ENCODE measurements at regions not wholly inside any gene's neighbourhood (a gene's known extent, or its start where the extent isn't known, plus 50 kb on each side); places are given as distances from the start of the nearest gene placed in this dataset.

DNA sequence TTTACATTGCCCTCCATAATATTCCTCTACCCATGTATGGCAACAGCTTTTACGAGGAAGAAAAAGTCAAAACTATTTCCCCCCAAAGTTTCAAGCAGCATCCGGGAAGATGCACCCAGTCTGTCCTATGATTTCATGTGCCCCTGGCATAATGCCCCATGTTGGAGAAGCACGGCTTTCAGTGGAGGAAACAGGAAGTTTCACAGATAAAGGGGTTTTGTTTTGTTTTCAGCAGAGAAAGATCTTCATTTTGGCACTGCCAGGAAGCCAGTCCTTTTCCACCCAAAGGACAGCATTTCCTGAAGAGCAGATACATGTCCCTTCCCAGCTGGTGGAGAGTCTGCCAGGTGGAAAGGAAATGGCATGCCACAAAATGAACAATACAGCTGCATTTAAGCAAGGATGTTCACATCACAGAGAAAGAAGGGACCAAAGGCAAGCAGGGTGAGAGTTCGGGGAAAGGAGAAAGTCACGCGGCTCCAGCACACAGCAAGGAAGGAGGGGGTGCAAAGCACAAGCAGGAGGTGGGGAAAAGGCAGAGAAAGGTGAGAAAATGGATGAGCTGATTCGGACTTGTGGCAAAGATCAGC is 95.3 kb upstream of the HIVEP3 start:
- DNase-seq (ENCODE audit: low read depth), result peak; percentile 35
- TF ChIP-seq, protein P1, sequence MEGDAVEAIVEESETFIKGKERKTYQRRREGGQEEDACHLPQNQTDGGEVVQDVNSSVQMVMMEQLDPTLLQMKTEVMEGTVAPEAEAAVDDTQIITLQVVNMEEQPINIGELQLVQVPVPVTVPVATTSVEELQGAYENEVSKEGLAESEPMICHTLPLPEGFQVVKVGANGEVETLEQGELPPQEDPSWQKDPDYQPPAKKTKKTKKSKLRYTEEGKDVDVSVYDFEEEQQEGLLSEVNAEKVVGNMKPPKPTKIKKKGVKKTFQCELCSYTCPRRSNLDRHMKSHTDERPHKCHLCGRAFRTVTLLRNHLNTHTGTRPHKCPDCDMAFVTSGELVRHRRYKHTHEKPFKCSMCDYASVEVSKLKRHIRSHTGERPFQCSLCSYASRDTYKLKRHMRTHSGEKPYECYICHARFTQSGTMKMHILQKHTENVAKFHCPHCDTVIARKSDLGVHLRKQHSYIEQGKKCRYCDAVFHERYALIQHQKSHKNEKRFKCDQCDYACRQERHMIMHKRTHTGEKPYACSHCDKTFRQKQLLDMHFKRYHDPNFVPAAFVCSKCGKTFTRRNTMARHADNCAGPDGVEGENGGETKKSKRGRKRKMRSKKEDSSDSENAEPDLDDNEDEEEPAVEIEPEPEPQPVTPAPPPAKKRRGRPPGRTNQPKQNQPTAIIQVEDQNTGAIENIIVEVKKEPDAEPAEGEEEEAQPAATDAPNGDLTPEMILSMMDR (conservative IDR thresholded peaks at IDR 0.05; ENCODE audit: low read depth, low read length), result no peak
- no peak overlapping the region for H3K4me3 ChIP-seq (ENCODE audit: low read depth, low read length)

DNA sequence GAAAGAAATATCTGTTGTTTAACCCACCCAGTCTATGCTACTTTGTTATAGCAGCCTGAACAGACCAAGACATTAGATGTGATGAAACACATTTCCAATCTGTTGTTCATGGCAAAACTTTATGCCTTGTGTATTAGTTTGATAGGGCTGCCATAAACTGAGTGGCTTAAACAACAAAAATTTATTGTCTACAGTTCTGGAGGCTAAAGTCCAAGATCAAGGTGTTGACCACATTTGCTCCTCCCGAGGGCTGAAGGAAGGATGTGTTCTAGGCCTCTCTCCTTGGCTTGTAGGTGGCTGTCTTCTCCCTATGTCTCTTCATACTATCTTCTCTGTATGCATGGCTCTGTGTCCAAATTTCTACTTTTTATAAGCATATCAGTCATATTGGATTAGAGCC is 94.1 kb upstream of the HIVEP3 start:
- TF ChIP-seq, protein P1 (conservative IDR thresholded peaks at IDR 0.05; ENCODE audit: low read depth, low read length), result no peak
- no peak for DNase-seq (ENCODE audit: low read depth)

DNA sequence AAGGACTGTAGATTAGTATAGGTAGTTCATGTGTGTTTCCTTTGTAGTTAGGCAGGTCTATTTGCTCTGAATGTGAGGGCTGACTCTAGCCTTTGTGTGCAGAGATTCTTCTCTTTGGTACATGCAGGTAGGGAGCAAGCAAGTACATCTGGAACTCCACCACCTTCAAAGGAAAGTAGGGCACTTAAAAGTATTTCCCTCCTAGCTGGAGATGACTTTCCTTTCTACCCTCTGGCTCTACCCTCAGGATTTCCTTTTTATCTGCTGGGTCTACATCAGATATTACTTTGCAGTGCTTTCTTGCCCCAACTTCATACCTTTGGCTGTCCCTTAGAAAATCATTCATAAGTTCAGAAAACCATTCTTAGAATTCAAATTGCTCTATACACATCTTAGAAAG is 91.7 kb upstream of the HIVEP3 start:
- TF ChIP-seq, protein P1 (conservative IDR thresholded peaks at IDR 0.05; ENCODE audit: low read depth, low read length), result no peak
- DNase-seq (ENCODE audit: low read depth), result no peak
- H3K4me3 ChIP-seq (ENCODE audit: low read depth, low read length), result no peak overlapping the region

More for the DNA sequence above, 94.1 kb upstream of the HIVEP3 start:
- H3K4me3 ChIP-seq (ENCODE audit: low read depth, low read length), result no peak overlapping the region

- DNase-seq (ENCODE audit: low read depth), result no peak
- no peak overlapping the region for H3K4me3 ChIP-seq (ENCODE audit: low read depth, low read length)
- TF ChIP-seq, protein P1 (conservative IDR thresholded peaks at IDR 0.05; ENCODE audit: low read depth, low read length), result no peak
These were observed 89.5 kb upstream of the HIVEP3 start for GRCh38 chr1:42008264-42008663.

DNA sequence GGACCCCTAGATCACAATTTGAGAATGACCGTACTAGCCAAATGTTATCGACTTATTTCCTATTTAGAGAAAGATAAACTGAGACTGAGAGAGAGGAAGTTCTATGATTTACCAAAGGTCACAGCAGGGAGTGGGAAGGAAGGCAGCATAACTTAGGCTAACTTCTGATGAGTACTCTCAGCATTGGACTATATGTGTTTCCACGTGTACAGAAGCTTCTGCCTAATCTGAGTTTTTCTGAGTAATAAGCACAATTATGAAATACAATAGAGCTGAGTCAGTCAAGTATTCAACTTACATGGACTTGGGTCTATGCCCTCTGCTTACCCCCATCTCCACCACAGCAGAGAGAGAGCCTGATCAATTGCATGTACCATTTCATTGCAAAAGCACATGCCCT is 88.1 kb upstream of the HIVEP3 start:
- TF ChIP-seq, protein P1 (conservative IDR thresholded peaks at IDR 0.05; ENCODE audit: low read depth, low read length), result no peak
- H3K4me3 ChIP-seq (ENCODE audit: low read depth, low read length), result no peak overlapping the region
- peak; percentile 74 for DNase-seq (ENCODE audit: low read depth)

DNA sequence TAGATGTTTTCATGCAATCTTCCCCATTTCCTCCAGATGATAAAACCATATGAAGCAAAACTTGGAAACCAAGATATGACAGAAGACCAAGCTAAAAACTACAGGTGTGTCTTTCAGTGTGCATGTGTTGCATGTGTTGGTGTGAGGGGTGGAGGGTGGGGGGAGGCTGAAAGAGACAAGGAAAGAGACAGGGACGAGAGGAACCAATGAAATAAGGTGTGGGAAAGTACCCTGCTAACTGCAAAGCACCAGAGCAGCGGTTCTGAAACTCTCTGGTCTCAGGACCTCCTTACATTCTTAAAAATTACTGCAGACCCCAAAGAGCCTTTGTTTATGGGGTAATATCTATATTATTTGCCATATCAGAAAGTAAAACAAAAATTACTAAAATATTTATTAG is 87.4 kb upstream of the HIVEP3 start:
- DNase-seq (ENCODE audit: low read depth), result no peak
- no peak overlapping the region for H3K4me3 ChIP-seq (ENCODE audit: low read depth, low read length)
- TF ChIP-seq, protein P1 (conservative IDR thresholded peaks at IDR 0.05; ENCODE audit: low read depth, low read length), result no peak

DNA sequence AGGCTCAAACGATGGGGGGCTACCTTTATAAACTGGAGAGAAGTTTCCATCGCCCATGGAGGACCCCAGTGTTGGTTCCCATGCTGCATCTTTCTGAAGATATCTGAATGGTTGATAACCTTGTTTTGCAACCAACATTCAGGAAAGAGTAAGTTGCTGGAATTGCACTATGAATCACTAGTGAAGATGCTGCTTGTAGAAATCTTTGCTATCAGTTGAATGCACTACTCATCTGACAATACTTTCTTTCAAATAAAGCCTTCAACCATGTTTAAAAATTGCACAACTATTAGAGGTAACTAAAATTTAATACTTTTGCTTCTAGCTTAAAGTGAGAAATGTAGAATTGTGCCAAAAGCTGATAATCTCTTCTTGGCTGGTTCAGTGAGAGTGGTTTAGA is 86.8 kb upstream of the HIVEP3 start:
- TF ChIP-seq, protein P1 (conservative IDR thresholded peaks at IDR 0.05; ENCODE audit: low read depth, low read length), result no peak
- no peak overlapping the region for H3K4me3 ChIP-seq (ENCODE audit: low read depth, low read length)
- DNase-seq (ENCODE audit: low read depth), result no peak

All from choroid plexus epithelial cell (primary cell).